ENCODE measurements at regions not wholly inside any gene's neighbourhood (a gene's known extent, or its start where the extent isn't known, plus 50 kb on each side); places are given as distances from the start of the nearest gene placed in this dataset.

DNA sequence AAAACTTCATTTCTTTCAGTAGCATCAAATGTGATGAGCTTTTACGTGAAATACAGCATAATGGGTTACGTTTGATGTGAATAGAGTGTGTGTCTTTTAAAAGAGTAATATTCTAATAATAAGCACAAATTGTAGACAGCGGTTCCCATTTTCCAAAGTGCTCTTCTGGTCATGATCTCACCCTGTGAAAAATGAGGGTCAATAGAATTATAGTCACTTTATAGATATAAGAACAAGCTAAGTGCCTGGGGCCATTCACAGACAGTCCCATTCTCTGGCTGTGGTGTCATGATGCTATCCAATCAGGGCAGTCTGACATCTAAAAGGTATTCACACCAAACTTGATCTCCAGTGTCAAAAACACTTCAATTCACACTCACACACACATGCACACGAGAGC is 830.8 kb upstream of the AUTS2 start:
- TF ChIP-seq, protein P1, sequence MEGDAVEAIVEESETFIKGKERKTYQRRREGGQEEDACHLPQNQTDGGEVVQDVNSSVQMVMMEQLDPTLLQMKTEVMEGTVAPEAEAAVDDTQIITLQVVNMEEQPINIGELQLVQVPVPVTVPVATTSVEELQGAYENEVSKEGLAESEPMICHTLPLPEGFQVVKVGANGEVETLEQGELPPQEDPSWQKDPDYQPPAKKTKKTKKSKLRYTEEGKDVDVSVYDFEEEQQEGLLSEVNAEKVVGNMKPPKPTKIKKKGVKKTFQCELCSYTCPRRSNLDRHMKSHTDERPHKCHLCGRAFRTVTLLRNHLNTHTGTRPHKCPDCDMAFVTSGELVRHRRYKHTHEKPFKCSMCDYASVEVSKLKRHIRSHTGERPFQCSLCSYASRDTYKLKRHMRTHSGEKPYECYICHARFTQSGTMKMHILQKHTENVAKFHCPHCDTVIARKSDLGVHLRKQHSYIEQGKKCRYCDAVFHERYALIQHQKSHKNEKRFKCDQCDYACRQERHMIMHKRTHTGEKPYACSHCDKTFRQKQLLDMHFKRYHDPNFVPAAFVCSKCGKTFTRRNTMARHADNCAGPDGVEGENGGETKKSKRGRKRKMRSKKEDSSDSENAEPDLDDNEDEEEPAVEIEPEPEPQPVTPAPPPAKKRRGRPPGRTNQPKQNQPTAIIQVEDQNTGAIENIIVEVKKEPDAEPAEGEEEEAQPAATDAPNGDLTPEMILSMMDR (IDR thresholded peaks at IDR 0.05), result no peak
- TF ChIP-seq POLR2AphosphoS5 (IDR thresholded peaks at IDR 0.05) (no peak), EP300 (IDR thresholded peaks at IDR 0.05) (no peak), POLR2A (IDR thresholded peaks at IDR 0.05; ENCODE audit: low read depth) (no peak)

Measured in esophagus muscularis mucosa (tissue), 4 donors.